ENCODE measurements at regions not wholly inside any gene's neighbourhood (a gene's known extent, or its start where the extent isn't known, plus 50 kb on each side); places are given as distances from the start of the nearest gene placed in this dataset.
"Not testable (repeated sequence)": the region's sequence is repeated elsewhere in the genome, so short reads cannot be mapped to it uniquely, and the experiment has no call there.

DNA sequence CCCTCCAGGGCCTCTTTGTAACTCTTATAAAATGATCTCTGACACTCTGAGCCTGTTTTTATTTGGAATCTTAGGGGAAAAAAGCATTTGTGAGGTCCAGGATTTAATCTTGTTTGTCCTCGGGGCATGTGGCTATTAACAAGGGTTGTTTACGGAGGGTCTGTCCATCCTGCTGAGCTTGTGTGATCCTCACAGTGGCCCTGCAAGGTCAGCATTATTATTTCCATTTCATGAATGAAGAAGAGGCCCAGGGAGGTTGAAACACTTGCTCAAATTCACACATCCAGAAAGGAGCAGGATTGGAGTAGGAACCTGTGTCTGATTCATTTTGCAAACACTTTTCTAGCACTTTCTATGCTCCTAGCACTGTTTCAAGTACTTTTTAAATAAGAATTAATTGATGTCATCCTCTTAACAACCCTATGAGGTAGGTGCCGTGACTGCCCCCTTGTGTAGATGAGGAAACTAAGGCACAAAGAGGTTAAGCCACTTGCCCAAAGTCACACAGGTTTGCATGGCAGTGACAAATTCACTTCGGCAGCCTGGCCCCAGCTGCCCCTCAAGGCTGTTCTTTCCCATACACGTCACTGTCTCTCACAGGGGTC lies 178.9 kb downstream of the MIS18A start:
- DNase-seq (ENCODE audit: low read depth in 3 of 3, low spot score in 2 of 3) = no peak

DNA sequence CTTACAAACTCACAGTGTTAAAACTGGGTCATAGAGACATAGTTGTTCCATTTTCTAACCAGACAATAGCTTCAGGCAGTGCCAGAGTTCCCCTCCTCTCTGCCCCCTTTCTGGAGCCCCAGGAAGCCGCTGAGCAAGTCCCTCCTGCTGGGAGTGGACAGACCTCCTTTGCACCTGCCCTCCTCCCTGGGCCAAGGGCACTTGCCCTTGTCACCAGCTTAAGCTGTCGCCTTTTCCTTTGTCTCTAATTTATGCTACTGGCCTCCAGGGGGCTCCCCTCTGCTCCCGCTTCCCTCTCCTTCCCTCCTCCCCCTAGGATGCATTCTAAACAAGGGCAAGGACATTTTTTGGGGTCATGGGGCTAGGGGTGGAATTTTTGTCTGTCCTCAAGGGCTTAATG lies 182.4 kb downstream of the MIS18A start:
- DNase-seq (ENCODE audit: low read depth in 3 of 3, low spot score in 2 of 3) = no peak

DNA sequence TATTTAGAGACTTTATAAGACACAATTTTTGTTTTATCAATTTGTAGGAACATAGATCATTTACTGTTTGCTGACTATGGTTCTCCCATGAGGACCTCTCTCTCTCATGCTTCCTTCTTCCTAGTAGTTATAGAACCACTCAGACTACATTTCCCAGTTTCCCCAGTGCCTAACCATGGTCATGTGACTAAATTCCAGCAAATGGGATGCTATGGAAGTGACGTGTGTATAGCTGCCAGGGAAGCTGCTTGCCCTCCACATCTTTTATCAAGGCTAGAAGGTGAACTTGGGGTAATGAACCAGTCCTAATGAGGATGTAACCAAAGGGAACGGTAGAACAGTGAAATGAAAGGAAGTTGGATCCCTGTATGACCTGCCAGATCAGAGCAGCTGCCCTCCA lies 184.0 kb downstream of the MIS18A start:
- no peak for DNase-seq (ENCODE audit: low read depth in 3 of 3, low spot score in 2 of 3)

DNA sequence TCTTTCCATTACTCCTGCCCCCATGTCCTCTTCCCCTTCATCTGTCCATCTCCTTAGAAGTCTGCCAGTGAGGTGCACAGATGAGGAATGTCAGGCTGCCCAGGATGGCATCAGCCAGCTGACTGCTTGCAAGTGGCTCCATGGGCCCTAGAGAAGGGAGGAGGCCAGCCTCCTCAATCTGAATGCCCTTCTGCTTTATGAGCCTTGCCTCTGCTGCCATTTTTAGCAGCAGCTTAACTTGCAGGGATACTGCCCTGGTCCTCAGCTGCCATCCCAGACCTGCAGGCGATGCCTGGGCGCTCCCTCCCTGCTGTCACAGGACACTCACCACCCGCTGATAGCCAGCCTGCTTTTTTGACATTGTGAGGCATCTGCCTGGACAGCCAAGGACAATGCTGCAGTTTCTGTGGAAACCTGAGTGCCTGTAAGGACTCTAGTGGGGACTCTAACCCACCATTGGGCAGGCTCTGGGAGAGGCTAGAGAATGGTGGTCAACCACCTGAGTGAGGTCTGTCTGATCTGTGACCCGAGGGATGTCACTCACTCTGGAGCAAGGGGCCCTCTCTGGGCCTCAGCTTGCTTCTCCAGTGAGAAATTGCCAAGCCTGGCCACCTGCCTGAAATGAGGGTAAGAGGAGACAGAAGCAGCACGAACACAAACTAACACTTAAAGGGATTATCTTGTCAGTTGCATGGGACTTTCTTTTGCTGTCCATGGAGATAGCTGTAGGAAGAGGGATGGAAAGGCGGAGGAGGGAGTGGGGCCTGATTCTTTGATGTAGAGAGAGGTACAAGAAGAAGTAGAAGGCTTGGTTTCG lies 185.0 kb downstream of the MIS18A start:
- DNase-seq (ENCODE audit: low read depth in 3 of 3, low spot score in 2 of 3) = no peak

DNA sequence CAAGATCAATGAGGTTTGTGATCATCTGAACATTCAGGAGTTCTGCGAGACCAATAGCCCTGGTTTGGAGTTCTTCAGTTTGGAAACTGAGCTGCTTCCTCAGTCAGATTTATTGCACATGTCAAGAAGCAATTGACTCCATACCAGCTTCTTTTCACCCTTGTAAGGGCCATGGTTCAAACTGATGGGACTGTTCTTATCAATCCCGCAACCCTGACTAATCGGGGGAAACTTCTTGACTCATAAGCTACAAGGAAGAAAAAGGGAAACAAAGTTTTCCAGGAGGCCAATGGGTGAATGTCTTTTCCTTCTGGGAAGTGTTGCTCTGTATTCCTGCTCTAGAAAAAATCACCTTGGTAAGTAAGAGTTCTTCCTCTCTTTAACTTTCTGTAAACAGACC lies 187.9 kb downstream of the MIS18A start:
- no peak for DNase-seq (ENCODE audit: low read depth in 3 of 3, low spot score in 2 of 3)

DNA sequence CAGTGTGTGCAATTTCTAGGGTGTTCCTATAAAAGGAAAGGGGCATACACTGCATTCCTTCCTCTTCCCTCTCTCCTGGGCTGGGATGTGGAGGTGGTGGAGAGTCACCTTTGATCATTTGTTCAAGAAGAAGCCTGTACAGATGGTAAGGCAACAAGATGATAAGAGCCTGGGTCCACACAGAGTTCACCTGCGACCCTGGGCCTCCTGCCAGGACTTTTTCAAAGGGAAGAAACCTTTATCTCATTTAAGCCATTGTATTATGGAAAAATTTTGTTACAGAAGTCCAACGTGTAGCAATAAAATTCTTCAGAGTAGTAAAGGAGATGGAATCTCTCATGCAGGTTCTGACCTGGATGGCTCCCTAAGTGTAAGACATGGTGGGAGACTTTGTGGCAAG lies 189.1 kb downstream of the MIS18A start:
- no peak for DNase-seq (ENCODE audit: low read depth in 3 of 3, low spot score in 2 of 3)

DNA sequence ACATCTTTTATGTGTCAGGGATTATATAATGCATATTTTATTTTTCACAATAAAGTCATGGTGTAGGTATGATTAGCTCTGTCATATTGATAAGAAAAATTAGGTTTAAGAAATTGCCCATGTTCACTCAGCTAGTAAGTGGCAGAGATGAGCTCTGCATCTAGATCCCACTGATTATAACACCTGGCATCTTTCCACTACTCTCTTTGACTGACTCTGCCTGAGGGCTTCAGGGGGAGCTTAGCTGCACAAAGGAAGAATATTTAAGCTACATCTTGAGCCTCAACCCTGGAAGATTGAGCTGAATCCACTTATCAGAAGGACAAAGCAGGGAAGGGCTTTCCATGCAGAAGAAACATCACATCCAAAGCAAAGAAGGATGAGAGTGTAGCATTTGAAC lies 190.4 kb downstream of the MIS18A start:
- no peak for DNase-seq (ENCODE audit: low read depth in 3 of 3, low spot score in 2 of 3)

DNA sequence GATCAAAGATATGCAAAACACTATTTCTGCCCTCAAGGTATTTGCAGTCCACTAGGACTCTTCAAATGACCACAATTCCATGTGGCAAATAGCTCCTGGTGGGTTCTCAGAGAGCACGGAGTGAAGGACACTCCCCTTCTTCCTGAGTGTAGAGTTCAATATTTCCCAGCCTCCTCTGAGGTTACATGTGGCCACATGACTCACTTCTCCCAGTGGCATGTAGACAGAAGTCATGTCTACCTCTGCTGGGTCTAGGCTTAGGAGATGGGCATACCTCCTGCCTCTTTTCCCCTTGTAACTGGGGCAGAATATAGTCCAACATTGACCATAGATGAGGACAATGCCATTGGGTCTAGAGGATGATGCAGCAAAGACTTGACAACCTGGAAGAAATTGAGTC lies 191.4 kb downstream of the MIS18A start:
- no peak for DNase-seq (ENCODE audit: low read depth in 3 of 3, low spot score in 2 of 3)

DNA sequence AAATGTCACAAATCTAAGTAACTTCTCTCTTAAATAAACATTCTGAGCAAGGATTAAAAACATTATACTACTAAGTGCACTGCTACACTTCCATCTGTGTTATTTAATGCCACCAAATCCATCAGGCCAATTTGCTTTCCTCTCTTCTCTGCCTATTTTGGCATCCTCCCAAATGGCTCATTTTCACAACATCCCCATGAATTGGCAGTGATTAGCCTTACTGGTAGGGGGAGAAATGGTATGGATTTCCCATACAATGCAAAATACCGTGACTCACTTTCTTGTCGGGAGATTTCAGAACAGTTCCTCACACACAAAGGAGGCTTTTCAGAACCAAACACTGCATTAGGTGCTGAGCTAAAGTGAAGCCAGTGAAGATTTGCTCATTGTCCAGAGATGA lies 195.7 kb downstream of the MIS18A start:
- DNase-seq (ENCODE audit: low read depth in 3 of 3, low spot score in 2 of 3) = no peak

DNA sequence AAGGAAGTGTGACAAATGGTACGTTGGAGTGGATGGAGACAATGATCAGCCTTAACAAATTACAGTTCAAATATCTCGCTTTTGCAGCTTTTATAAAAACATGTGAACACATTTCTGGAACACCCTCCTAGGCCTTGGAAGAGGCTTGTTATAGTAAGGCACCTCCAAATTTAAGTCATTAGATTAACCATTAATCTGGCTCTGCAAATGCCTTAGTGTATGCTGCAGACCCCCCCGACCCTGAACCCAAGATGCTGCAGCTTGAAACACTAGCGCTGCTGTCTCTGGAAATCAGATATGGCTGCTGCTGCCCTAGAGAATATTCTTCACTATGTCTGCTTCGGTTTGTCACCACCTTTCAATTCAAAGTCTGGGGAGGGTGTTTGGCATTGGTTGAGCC lies 196.4 kb downstream of the MIS18A start:
- DNase-seq (ENCODE audit: low read depth in 3 of 3, low spot score in 2 of 3) = no peak

DNA sequence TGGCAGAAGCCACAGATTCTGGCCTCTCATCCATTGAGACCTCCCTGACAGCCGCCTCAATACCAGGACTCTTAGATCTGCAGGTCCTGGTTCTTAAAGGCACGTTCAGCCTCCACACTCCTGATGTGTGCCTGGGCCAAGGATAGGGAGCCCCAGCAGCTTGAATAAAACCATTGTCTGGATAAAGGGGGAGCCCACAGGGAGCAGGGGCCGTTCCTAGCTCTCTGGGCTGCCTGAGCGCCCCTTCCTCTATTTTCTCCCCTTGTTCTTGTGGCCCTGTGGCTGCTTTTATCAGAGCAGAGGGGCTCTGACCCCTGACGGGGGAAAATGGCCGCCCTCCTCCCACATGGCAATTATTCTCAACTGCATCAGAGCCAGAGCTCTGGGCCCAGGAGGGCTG lies 200.8 kb downstream of the HUNK start:
- no peak for DNase-seq (ENCODE audit: low read depth in 3 of 3, low spot score in 2 of 3)

DNA sequence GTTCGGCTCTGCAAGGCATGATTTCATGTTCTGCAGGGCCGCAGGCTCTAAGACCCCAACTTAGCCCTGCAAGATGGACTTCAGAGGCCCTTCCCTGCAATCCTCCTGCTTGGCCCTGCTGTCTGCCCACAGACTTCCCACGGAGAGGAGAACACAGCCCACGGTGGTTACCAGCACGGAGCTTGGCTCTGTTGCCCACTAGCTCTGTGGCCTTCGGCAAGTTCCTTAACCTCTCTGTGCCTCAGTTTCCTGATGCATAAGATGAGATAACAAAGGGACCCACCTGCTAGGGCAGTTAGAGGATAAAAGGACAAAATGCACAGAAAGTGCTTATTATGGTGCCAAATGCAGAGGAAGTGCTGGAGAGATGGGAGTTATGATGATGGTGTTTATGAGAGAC lies 200.4 kb downstream of the HUNK start:
- DNase-seq (ENCODE audit: low read depth in 3 of 3, low spot score in 2 of 3) = no peak

DNA sequence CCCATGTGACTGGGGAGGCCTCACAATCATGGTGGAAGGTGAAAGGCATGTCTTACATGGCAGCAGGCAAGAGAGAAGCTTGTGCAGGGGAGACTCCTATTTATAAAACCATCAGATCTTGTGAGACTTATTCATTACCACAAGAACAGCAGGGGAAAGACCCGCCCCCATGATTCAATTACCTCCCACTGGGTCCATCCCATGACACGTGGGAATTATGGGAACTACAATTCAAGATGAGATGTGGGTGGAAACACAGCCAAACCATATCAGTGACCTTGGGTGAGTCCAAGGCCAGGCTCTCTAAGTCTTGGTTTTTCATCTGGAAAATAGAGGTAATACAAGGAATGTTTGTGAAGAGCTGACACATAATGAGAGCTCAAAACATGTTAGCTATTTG lies 198.8 kb downstream of the HUNK start:
- DNase-seq (ENCODE audit: low read depth in 3 of 3, low spot score in 2 of 3) = not testable (repeated sequence)

DNA sequence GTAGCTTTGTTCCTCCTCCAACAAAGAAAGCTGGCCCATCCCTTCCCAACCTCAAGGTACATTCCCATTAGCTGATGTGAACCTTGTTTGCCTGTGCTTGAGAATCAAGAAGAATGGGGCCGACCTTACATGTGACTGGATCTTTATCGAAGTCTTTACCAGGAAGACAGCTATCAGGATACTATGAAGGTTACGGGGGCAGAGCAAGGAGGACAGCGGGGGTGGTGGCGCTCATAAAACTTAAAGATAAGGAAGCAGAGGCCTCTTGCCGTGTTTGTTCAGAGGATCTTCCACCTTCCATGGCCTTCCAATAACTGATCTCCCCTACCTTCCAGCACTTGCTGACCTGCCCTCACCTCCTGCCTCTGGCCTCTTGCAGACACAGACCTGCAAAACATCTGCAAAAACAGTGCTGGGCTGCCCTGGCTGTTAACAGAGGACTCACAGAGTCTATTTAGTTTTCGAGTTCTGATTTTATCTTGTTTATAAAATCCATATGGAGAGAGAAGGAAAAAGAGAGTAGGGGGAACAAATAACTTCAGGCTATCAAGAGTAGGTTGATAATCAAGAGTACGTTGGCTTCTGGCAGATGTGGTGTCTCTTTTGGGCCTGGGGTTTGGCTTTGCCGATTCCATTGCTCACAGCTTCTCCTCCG lies 198.0 kb downstream of the HUNK start:
- DNase-seq (ENCODE audit: low read depth in 3 of 3, low spot score in 2 of 3) = no peak

DNA sequence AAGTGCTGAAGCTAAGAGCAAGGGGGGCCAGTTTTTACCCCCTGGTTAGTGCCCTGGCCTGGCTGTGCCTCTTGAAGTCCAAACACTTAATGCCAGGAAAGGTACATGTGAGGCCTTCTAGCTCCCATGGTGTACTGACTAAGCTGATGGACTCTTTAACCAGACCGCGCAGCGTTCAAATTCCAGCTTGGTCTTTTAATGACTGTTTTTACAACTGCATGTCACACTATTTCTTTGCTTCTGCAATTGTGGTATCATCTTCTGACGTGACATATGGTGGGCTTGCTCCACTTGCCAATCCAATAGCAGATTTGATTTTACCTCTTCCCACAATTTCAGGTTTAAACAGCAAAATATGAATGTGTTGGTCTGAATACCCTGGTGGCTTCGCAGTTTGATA lies 197.3 kb downstream of the HUNK start:
- no peak for DNase-seq (ENCODE audit: low read depth in 3 of 3, low spot score in 2 of 3)

DNA sequence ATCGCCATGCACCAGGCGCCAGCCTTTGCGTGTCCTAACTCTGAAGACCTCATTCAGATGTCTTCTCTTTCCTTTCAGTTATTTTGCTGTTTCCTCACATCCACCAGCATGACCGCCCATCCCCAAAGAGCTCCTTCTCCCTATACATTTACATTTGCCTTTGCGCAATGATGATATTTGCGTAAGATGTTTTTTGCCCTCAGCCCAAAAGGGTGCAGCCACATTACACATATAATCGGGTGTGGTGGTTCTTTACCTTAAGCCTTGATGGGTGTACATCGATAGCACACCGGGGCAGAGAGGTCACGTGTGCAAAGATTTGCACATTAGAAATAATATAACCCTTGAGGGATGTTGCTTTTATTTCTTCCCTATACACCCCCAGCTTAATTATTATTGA lies 192.8 kb downstream of the HUNK start:
- no peak for DNase-seq (ENCODE audit: low read depth in 3 of 3, low spot score in 2 of 3)

DNA sequence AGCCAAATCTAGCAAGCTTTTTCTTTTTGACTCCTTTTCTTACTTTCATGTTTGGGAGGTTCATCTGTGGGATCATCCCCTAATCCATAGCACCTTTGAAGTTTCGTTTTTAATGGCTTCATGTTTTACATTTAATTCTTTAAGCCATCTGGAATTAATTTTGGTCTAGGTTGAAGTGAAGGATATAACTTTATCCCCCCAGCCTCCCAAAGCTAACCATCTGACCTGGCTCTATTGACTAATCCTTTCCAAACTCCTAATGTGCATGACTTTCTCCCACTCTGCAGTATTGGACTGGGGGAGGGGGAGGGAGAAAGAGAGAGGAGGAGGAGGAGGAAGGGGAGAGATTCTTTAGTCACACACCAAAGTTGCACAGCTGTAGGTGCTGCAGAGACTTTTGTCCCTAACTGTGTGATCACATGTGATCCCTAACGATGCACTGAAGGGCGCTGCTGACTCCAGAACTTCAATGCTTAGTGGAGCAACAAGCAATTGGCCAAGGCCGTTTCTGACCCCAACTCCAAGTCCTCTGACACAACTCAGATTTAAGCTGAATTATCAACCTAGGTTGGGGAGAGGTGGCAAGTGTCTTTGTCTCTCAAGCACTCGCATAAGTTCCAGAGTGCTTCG lies 191.6 kb downstream of the HUNK start:
- DNase-seq (ENCODE audit: low read depth in 3 of 3, low spot score in 2 of 3) = no peak

DNA sequence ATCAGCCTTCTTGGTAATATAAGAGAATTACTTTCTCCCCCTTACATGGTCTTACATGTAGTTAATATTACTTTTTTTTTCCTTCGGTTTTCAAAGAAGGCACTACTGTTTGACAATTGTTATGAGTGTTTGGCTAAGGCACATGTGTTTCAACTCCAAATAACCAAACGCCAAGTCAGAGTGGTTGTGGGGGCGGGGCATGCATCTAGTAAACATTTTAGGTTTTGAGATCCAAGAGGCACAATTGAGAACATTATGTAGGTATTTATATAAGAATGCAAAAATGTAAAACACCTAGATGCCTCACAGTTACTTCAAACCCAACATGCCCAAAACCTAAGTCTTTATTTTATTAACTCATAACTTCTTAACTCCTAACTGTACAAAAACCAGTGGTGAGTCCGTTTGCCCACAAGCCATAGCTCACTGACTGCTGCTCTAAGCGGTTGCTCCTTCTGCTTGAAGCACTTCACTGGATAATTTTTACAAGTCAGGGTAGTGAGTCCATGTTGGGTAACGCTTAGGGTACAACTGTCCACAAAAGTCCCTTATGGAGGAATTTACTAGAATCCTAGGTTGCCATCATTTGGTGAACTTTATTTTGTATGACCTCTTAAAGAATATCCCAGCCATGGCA lies 189.9 kb downstream of the HUNK start:
- DNase-seq (ENCODE audit: low read depth in 3 of 3, low spot score in 2 of 3) = no peak

DNA sequence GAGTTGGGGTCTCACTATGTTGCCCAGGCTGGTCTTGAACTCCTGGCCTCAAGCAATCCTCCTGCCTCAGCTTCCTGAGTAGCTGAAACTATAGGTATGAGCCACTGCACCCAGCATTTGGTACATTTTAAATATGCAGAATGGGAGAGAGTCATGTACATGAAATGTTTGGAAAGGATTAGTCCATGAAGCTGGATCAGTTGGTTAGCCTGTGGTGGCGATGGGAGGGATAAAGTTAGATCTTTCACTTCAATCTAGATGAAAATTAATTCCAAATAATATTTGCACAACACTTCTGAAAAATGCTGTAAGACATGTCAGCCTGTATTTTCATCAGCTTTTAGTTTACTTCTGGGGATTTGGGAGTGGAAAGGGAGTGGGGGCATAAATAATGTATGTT lies 188.9 kb downstream of the HUNK start:
- no peak for DNase-seq (ENCODE audit: low read depth in 3 of 3, low spot score in 2 of 3)

DNA sequence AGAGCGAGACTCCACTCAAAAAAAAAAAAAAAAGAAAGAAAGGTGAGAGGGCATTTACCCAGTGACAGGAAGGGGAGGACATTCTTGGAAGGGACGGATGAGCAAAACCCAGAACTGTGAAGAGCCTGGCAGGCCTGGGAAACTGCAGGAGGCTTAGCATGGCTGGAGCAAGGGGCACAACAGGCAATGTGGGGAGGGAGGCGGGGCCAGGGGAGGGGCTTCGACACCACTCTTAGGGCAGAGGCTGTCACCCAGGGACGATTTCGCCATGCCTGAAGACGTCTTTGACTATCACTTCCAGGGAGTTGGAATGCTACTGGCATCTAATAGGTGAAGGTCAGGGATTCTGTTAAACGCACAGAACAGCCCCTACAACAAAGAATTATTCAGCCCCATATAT lies 184.0 kb downstream of the HUNK start:
- DNase-seq (ENCODE audit: low read depth in 3 of 3, low spot score in 2 of 3) = no peak

DNA sequence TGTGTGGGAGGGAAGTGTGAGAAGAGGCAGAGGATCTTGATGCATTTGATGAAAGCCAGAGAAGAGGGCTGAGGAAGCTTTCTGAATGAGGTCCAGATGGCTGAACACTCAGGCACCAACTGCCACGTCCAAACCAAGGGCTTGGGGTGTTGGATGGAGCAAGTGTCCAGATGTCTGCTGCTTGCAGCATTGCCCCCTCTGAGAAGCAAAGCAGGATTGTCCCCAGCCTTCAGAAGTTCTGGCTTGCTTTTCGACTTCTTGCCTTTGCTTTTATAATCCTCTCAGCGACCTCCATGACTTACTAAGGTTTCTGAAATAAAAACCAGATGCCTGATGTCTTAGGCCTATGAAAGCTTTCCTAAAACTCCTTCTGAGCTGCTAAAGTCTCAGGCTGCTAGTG lies 182.5 kb downstream of the HUNK start:
- DNase-seq (ENCODE audit: low read depth in 3 of 3, low spot score in 2 of 3) = no peak

All from right renal cortex interstitium (tissue), 3 donors.